CD14-positive monocyte (primary cell): ENCODE measurements at regions not wholly inside any gene's neighbourhood (a gene's known extent, or its start where the extent isn't known, plus 50 kb on each side); places are given as distances from the start of the nearest gene placed in this dataset.

Source experiments
- DNase-seq, 3 donors: peaks; one replicate each; pipeline ENCODE4 v3.0.0-alpha.2; 2011 to 2022
- H2AFZ ChIP-seq: 2 replicates; pipeline ENCODE4 v1.6.0; 2012; ENCODE audit warnings: mild to moderate bottlenecking, low read depth, low read length, inconsistent platforms; ENCODE audit not compliant: insufficient read depth, poor library complexity, severe bottlenecking
- H3K27ac ChIP-seq, 2 donors: 1 replicate in 1 of 2; 2 replicates in 1 of 2; pipeline ENCODE4 v1.5.1; 2012 to 2013; ENCODE audit warnings: low read length in 2 of 2, control low read depth in 1 of 2, inconsistent platforms in 1 of 2, low read depth in 1 of 2, mild to moderate bottlenecking in 1 of 2
- H3K27me3 ChIP-seq, 2 donors: one replicate each; pipeline versions ENCODE4 v1.6.0 to v1.6.1; 2011 to 2013; ENCODE audit warnings: low read length in 2 of 2; ENCODE audit not compliant: control insufficient read depth in 2 of 2, insufficient read depth in 2 of 2
- H3K36me3 ChIP-seq, 2 donors: replicated peaks in 1 of 2; 1 replicate in 1 of 2; 2 replicates in 1 of 2; pipeline versions ENCODE4 v1.5.1 to v1.6.1; 2012 to 2013; ENCODE audit warnings: low read length in 2 of 2, control low read depth in 1 of 2, inconsistent platforms in 1 of 2, mild to moderate bottlenecking in 1 of 2; ENCODE audit not compliant: insufficient read depth in 2 of 2, control insufficient read depth in 1 of 2
- H3K4me1 ChIP-seq, 2 donors: 1 replicate in 1 of 2; 2 replicates in 1 of 2; pipeline versions ENCODE4 v1.5.1 to v1.6.1; 2012 to 2013; ENCODE audit warnings: low read length in 2 of 2, control low read depth in 1 of 2, inconsistent platforms in 1 of 2, mild to moderate bottlenecking in 1 of 2, moderate library complexity in 1 of 2; ENCODE audit not compliant: insufficient read depth in 2 of 2, control insufficient read depth in 1 of 2
- H3K4me2 ChIP-seq: replicated peaks from 2 replicates; pipeline ENCODE3; 2012; ENCODE audit warnings: low read length, moderate library complexity, mild to moderate bottlenecking; ENCODE audit not compliant: poor library complexity, severe bottlenecking; ENCODE audit errors: extremely low read depth
- H3K4me3 ChIP-seq, 3 experiments: fragments of 200-600 bp in 1 of 3; sonication (generic) in 1 of 3; replicated peaks in 1 of 3; 1 replicate in 2 of 3; 2 replicates in 1 of 3; pipeline ENCODE4 v1.5.1; 2011 to 2013; ENCODE audit warnings: low read length in 3 of 3, mild to moderate bottlenecking in 3 of 3, control low read depth in 2 of 3, low read depth in 2 of 3, inconsistent platforms in 1 of 3, moderate library complexity in 1 of 3
- H3K79me2 ChIP-seq: 2 replicates; pipeline ENCODE4 v1.6.0; 2012; ENCODE audit warnings: mild to moderate bottlenecking, control low read depth, inconsistent platforms, low read length, moderate library complexity; ENCODE audit not compliant: insufficient read depth
- H3K9ac ChIP-seq: 2 replicates; pipeline ENCODE4 v1.6.0; 2017; ENCODE audit warnings: low read length, mild to moderate bottlenecking; ENCODE audit not compliant: insufficient read depth, poor library complexity, severe bottlenecking
- H3K9me3 ChIP-seq, 2 donors: replicated peaks in 1 of 2; 1 replicate in 1 of 2; 2 replicates in 1 of 2; pipeline versions ENCODE4 v1.5.1 to v1.6.1; 2012 to 2013; ENCODE audit warnings: low read length in 2 of 2, control low read depth in 1 of 2; ENCODE audit not compliant: control insufficient read depth in 1 of 2, insufficient read depth in 1 of 2
- H4K20me1 ChIP-seq: 2 replicates; pipeline ENCODE4 v1.6.0; 2012; ENCODE audit warnings: mild to moderate bottlenecking, low read length, control low read depth, moderate library complexity; ENCODE audit not compliant: insufficient read depth
- H3K27ac Mint-ChIP-seq, 7 donors: one replicate each; pipeline ENCODE4 v1.8.0; 2020; ENCODE audit warnings: mild to moderate bottlenecking in 7 of 7, mixed read lengths in 7 of 7, moderate library complexity in 6 of 7, inconsistent platforms in 2 of 7
- H3K27me3 Mint-ChIP-seq, 3 donors: one replicate each; pipeline ENCODE4 v1.8.0; 2021 to 2022; ENCODE audit warnings: low read depth in 3 of 3, mild to moderate bottlenecking in 3 of 3, mixed read lengths in 3 of 3, moderate library complexity in 3 of 3, inconsistent platforms in 1 of 3
- H3K36me3 Mint-ChIP-seq, 2 donors: one replicate each; pipeline ENCODE4 v1.8.0; 2020; ENCODE audit warnings: mixed read lengths in 2 of 2, inconsistent platforms in 1 of 2, mild to moderate bottlenecking in 1 of 2
- H3K4me1 Mint-ChIP-seq: one replicate; pipeline ENCODE4 v1.8.0; 2020; ENCODE audit warnings: mild to moderate bottlenecking, mixed read lengths
- H3K4me3 Mint-ChIP-seq, 2 donors: one replicate each; pipeline ENCODE4 v1.8.0; 2020; ENCODE audit warnings: mild to moderate bottlenecking in 2 of 2, mixed read lengths in 2 of 2, moderate library complexity in 1 of 2
- H3K9me3 Mint-ChIP-seq, 7 donors: one replicate each; pipeline ENCODE4 v1.8.0; 2020 to 2022; ENCODE audit warnings: mixed read lengths in 7 of 7, mild to moderate bottlenecking in 6 of 7, moderate library complexity in 6 of 7, inconsistent platforms in 2 of 7
- CTCF ChIP-seq: fragments of 200-600 bp; IDR thresholded peaks from one replicate; pipeline ENCODE4 v1.8.0; 2022; ENCODE audit warnings: antibody characterized with exemption, mild to moderate bottlenecking
- WGBS: methylation state at CpG from one replicate; pipeline ENCODE4 v1.1.5; 2013; ENCODE audit warnings: missing lambda C conversion rate; ENCODE audit not compliant: insufficient coverage; 5-methylcytosine and 5-hydroxymethylcytosine counted together
- intact Hi-C, 2 donors: fragments of 100-400 bp; cut with micrococcal nuclease; formaldehyde crosslinking; loops; one replicate each; pipeline versions ENCODE4 v1.15.0 to v1.15.1; 2023

- no peaks in the 10 kb centered on the region for H3K4me1 ChIP-seq
- WGBS, result no CpG with 5 or more reads among the region's 3 CpGs
- H3K27ac Mint-ChIP-seq, result no peak overlapping the region
- no peak for TF ChIP-seq CTCF
- H3K4me2 ChIP-seq, result no peak overlapping the region
- peaks cover 0 to 2% (median 0%) of the 10 kb centered on the region in 3 donors for H3K27me3 Mint-ChIP-seq
- H3K9ac ChIP-seq, result no peak overlapping the region
- no peak overlapping the region for H3K4me3 Mint-ChIP-seq
- H3K9me3 ChIP-seq, result no peaks in the 10 kb centered on the region
- H3K4me1 Mint-ChIP-seq, result no peaks in the 10 kb centered on the region
- no peak overlapping the region for H2AFZ ChIP-seq
- H4K20me1 ChIP-seq, result no peaks in the 10 kb centered on the region
- intact Hi-C loops, result no loop called here
- H3K36me3 ChIP-seq, result no peaks in the 10 kb centered on the region
- no peaks in the 10 kb centered on the region for H3K79me2 ChIP-seq
- no peak overlapping the region for H3K27ac ChIP-seq
- H3K9me3 Mint-ChIP-seq, result peaks cover 0 to 4% (median 0%) of the 10 kb centered on the region in 7 donors
- H3K4me3 ChIP-seq, result no peak overlapping the region
- H3K36me3 Mint-ChIP-seq, result no peaks in the 10 kb centered on the region
- H3K27me3 ChIP-seq, result peaks cover 0 to 2% of the 10 kb centered on the region in 2 donors
- no peak for DNase-seq
These were observed 312.3 kb upstream of the NREP start for GRCh38 chr5:112069329-112069728.

- no peaks in the 10 kb centered on the region for H3K4me1 ChIP-seq
- H3K79me2 ChIP-seq, result no peaks in the 10 kb centered on the region
- no peaks in the 10 kb centered on the region for H3K9me3 ChIP-seq
- Mint-ChIP-seq H3K36me3 (no peaks in the 10 kb centered on the region), H3K27me3 (peaks cover 0 to 2% (median 0%) of the 10 kb centered on the region in 3 donors), H3K4me1 (no peaks in the 10 kb centered on the region), H3K4me3 (no peak overlapping the region), H3K27ac (no peak overlapping the region), H3K9me3 (peaks cover 0 to 2% (median 0%) of the 10 kb centered on the region in 7 donors)
- H3K9ac ChIP-seq, result no peak overlapping the region
- no peak for DNase-seq
- no peak overlapping the region for H2AFZ ChIP-seq
- no peak overlapping the region for H3K4me2 ChIP-seq
- H3K27me3 ChIP-seq, result peaks cover 0 to 2% of the 10 kb centered on the region in 2 donors
- H3K4me3 ChIP-seq, result no peak overlapping the region
- 100% methylated on average over 1 of the region's 3 CpGs for WGBS
- H3K36me3 ChIP-seq, result no peaks in the 10 kb centered on the region
- intact Hi-C loops, result no loop called here
- TF ChIP-seq CTCF, result no peak
- no peaks in the 10 kb centered on the region for H4K20me1 ChIP-seq
- no peak overlapping the region for H3K27ac ChIP-seq
These were observed 311.6 kb upstream of the NREP start for GRCh38 chr5:112068593-112068992.
